Heart left ventricle (tissue), 16 donors: ENCODE measurements at regions not wholly inside any gene's neighbourhood (a gene's known extent, or its start where the extent isn't known, plus 50 kb on each side); places are given as distances from the start of the nearest gene placed in this dataset.

Source experiments
- ATAC-seq, 4 donors: fragments of 200-7000 bp; cut with Tn5 transposase; one replicate each; pipeline ENCODE4 v1.9.1; 2020 to 2022; ENCODE audit warnings: moderate library complexity in 4 of 4, mild to moderate bottlenecking in 3 of 4, moderate number of reproducible peaks in 1 of 4
- DNase-seq, 5 donors: peaks; one replicate each; pipeline ENCODE4 v3.0.0-alpha.2; 2020
- H3K27ac ChIP-seq, 12 donors: fragments of 200-600 bp; sonication (generic) in 4 of 12; one replicate each; pipeline versions ENCODE4 v1.5.0 to v1.8.0; 2016 to 2022; ENCODE audit warnings: mild to moderate bottlenecking in 2 of 12
- H3K27me3 ChIP-seq, 9 donors: fragments of 200-600 bp; sonication (generic) in 2 of 9; one replicate each; pipeline versions ENCODE4 v1.5.1 to v1.8.0; 2016 to 2022; ENCODE audit warnings: mild to moderate bottlenecking in 3 of 9
- H3K36me3 ChIP-seq, 9 donors: fragments of 200-600 bp; sonication (generic) in 2 of 9; one replicate each; pipeline versions ENCODE4 v1.5.0 to v1.8.0; 2018 to 2022; ENCODE audit warnings: mild to moderate bottlenecking in 2 of 9
- H3K4me1 ChIP-seq, 12 donors: fragments of 200-600 bp; sonication (generic) in 4 of 12; one replicate each; pipeline versions ENCODE4 v1.5.0 to v1.8.0; 2016 to 2022; ENCODE audit warnings: mild to moderate bottlenecking in 3 of 12
- H3K4me3 ChIP-seq, 12 donors: fragments of 200-600 bp; sonication (generic) in 4 of 12; one replicate each; pipeline versions ENCODE4 v1.5.0 to v1.8.0; 2017 to 2022; ENCODE audit warnings: mild to moderate bottlenecking in 9 of 12, moderate library complexity in 4 of 12
- H3K9me3 ChIP-seq, 12 donors: fragments of 200-600 bp; sonication (generic) in 4 of 12; one replicate each; pipeline versions ENCODE4 v1.5.0 to v1.8.0; 2016 to 2022; ENCODE audit warnings: mild to moderate bottlenecking in 1 of 12
- POLR2A ChIP-seq, 2 donors: fragments of 450-650 bp; IDR thresholded peaks; one replicate each; pipeline ENCODE4 v1.6.1; 2017; ENCODE audit warnings: antibody characterized with exemption in 2 of 2, mild to moderate bottlenecking in 2 of 2, moderate library complexity in 2 of 2
- WGBS, 4 donors: extraction: QIAGEN DNeasy Blood & Tissue Kit in 2 of 4; methylation state at CpG; one replicate each; pipeline versions ENCODE4 v1.1.5 to v1.1.7; 2013 to 2018; 5-methylcytosine and 5-hydroxymethylcytosine counted together
- intact Hi-C, 10 donors: fragments of 100-400 bp; cut with DNase I; formaldehyde crosslinking; loops; one replicate each; pipeline versions ENCODE4 v1.11.1 to v1.14.2; 2022
- TF ChIP-seq, protein P1 (sequence below), 12 donors: fragments of 200-600 bp; sonication (generic) in 4 of 12; IDR thresholded peaks; one replicate each; pipeline versions ENCODE4 v1.5.0 to v1.8.0; 2018 to 2022; ENCODE audit warnings: antibody characterized with exemption in 12 of 12, mild to moderate bottlenecking in 5 of 12
- donor health status: ischemic (EF 13 %, LVEDD 7.1; RV severe dilation, severe dysfunction).
- donor health status: healthy with polysubstance abuse.
- donor health status: DM: no; HTN: yes; CAD: no.
- donor health status: DM: no; HTN: no; CAD: no.
- donor health status: ischemic (EF 25% LVEDD 6.9; RV normal size, moderate dysfunction).
- donor health status: ischemic (EF 25% LVEDD 5.7; RV mildly dilated, moderate dysfunction).
- donor health status: healthy.
- donor health status: DM: yes; HTN: yes; CAD: no.
- donor health status: ischemic (EF 35%, LVEDD 5.7; RV mildly dilated, moderate dysfunction).
- donor health status: nonischemic (EF 11% LVEDD 7.7; RV severe dilation, severe dysfunction).
- donor health status: DM: yes; HTN: yes; CAD: no.
- donor health status: PGD.
- donor health status: ischemic (EF 29% LVEDD 5.4; RV normal size, mild dysfunction).
- donor health status: nonischemic (EF 23%, LVEDD 6.1; RV moderate dilation, normal function).

GRCh38 chr11:26023057-26023456 is 308.9 kb upstream of the ANO3 start:
- Histone ChIP-seq H3K27me3 (no peaks in the 10 kb centered on the region), H3K27ac (no peak overlapping the region), H3K4me3 (no peak overlapping the region), H3K36me3 (no peaks in the 10 kb centered on the region), H3K9me3 (no peaks in the 10 kb centered on the region), H3K4me1 (no peaks in the 10 kb centered on the region)
- DNase-seq (no peak), ATAC-seq (no peak)
- 60 to 78% (median 70%) methylated on average over 2 of the region's 2 CpGs for WGBS, 4 donors
- no peak for TF ChIP-seq POLR2A (IDR thresholded peaks at IDR 0.05)
- TF ChIP-seq, protein P1, sequence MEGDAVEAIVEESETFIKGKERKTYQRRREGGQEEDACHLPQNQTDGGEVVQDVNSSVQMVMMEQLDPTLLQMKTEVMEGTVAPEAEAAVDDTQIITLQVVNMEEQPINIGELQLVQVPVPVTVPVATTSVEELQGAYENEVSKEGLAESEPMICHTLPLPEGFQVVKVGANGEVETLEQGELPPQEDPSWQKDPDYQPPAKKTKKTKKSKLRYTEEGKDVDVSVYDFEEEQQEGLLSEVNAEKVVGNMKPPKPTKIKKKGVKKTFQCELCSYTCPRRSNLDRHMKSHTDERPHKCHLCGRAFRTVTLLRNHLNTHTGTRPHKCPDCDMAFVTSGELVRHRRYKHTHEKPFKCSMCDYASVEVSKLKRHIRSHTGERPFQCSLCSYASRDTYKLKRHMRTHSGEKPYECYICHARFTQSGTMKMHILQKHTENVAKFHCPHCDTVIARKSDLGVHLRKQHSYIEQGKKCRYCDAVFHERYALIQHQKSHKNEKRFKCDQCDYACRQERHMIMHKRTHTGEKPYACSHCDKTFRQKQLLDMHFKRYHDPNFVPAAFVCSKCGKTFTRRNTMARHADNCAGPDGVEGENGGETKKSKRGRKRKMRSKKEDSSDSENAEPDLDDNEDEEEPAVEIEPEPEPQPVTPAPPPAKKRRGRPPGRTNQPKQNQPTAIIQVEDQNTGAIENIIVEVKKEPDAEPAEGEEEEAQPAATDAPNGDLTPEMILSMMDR (IDR thresholded peaks at IDR 0.05) = no peak
- intact Hi-C loops = no loop called here

- Histone ChIP-seq H3K27me3 (no peaks in the 10 kb centered on the region), H3K36me3 (no peaks in the 10 kb centered on the region), H3K9me3 (no peaks in the 10 kb centered on the region), H3K4me1 (no peaks in the 10 kb centered on the region), H3K4me3 (no peak overlapping the region), H3K27ac (no peak overlapping the region)
- DNase-seq = no peak
- TF ChIP-seq POLR2A (IDR thresholded peaks at IDR 0.05) = no peak
- TF ChIP-seq, protein P1 (IDR thresholded peaks at IDR 0.05) = no peak
- ATAC-seq = no peak
- WGBS, 4 donors = 78 to 89% (median 87%) methylated on average over 2 of the region's 2 CpGs
- intact Hi-C loops = no loop called here
Measured at GRCh38 chr11:26025676-26026075, 306.3 kb upstream of the ANO3 start.

- whole genome bisulfite sequencing, 4 donors = 74 to 92% (median 86%) methylated on average over 1 of the region's 1 CpG
- ATAC-seq (no peak), DNase-seq (no peak)
- intact Hi-C loops = no loop called here
- H3K4me3 ChIP-seq = no peak overlapping the region
- no peaks in the 10 kb centered on the region for H3K4me1 ChIP-seq
- no peaks in the 10 kb centered on the region for H3K27me3 ChIP-seq
- no peaks in the 10 kb centered on the region for H3K9me3 ChIP-seq
- no peaks in the 10 kb centered on the region for H3K36me3 ChIP-seq
- TF ChIP-seq, protein P1 (IDR thresholded peaks at IDR 0.05) = no peak
- TF ChIP-seq POLR2A (IDR thresholded peaks at IDR 0.05) = no peak
- H3K27ac ChIP-seq = no peak overlapping the region
Measured at GRCh38 chr11:26026078-26026477, 305.9 kb upstream of the ANO3 start.

DNA sequence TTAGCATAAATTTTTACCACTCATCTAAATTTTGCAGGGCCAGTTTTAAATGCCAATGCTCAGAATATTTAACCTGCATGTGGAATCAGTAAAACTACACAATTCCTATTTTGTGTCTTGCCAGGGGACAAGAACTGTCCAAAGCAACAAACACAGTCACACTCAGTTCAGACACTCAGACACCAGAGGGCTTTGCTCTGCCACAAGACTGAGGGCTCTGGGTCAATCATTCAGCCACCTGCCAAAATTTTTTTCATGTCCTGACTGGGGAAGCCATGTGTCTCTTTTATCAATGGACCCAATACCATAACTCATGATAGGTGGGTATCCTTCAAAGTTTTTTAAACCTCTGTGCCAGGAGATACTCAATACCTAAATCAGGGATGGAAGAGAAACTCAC is 304.0 kb upstream of the ANO3 start:
- Histone ChIP-seq H3K4me1 (no peaks in the 10 kb centered on the region), H3K9me3 (no peaks in the 10 kb centered on the region), H3K36me3 (no peaks in the 10 kb centered on the region), H3K27me3 (no peaks in the 10 kb centered on the region), H3K27ac (no peak overlapping the region), H3K4me3 (no peak overlapping the region)
- intact Hi-C loops = no loop called here
- DNase-seq (no peak), ATAC-seq (no peak)
- TF ChIP-seq, protein P1 (IDR thresholded peaks at IDR 0.05) = no peak
- no peak for TF ChIP-seq POLR2A (IDR thresholded peaks at IDR 0.05)
